Inflammatory macrophage treated with lipopolysaccharide for 1 hour (primary cell): ENCODE measurements at regions not wholly inside any gene's neighbourhood (a gene's known extent, or its start where the extent isn't known, plus 50 kb on each side); places are given as distances from the start of the nearest gene placed in this dataset.
"Not testable (repeated sequence)": the region's sequence is repeated elsewhere in the genome, so short reads cannot be mapped to it uniquely, and the experiment has no call there.

Source experiments
- DNase-seq, 2 donors: peaks; one replicate each; pipeline ENCODE4 v3.0.0-alpha.2; 2020 to 2022

GRCh38 chr21:10431995-10432394 lies 89.4 kb upstream of the TPTE start:
- not testable (repeated sequence) for DNase-seq

DNA sequence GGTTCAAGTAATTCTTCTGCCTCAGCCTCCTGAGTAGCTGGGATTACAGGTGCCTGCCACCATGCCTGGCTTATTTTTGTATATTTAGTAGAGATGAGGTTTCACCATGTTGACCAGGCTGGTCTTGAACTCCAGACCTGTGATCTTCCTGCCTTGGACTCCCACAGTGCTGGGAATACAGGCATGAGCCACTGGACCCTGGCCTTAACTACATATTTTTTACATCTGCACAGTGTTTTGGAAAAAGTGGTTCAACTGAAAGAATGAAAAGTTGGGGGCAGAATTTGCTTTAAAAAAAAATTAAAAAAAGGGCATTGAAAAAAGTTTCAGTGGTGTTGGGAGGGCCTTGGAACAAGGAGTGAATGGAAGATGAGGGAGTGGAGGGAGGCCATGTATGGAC lies 88.9 kb upstream of the TPTE start:
- DNase-seq = not testable (repeated sequence)

- DNase-seq = not testable (repeated sequence)
Observed at GRCh38 chr21:10437977-10438376, 83.4 kb upstream of the TPTE start.

GRCh38 chr21:10440639-10441038 lies 80.7 kb upstream of the TPTE start:
- not testable (repeated sequence) for DNase-seq

- DNase-seq = not testable (repeated sequence)
Observed at GRCh38 chr21:10442018-10442417, 79.4 kb upstream of the TPTE start.

DNA sequence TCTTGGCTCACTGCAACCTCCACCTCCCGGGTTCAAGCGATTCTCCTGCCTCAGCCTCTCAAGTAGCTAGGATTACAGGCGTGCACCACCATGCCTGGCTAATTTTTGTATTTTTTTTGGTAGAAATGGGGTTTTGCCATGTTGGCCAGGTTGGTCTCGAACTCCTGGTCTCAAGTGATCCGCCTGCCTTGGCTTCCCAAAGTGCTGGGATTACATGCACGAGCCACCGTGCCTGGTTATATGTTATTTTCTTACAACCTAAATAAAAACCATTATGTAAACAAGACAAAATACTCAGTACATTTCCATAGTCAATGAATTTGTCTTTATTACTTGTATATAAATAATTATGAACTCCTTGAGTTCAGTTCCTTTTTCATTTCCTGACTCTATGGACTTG lies 75.7 kb upstream of the TPTE start:
- DNase-seq = not testable (repeated sequence)

DNA sequence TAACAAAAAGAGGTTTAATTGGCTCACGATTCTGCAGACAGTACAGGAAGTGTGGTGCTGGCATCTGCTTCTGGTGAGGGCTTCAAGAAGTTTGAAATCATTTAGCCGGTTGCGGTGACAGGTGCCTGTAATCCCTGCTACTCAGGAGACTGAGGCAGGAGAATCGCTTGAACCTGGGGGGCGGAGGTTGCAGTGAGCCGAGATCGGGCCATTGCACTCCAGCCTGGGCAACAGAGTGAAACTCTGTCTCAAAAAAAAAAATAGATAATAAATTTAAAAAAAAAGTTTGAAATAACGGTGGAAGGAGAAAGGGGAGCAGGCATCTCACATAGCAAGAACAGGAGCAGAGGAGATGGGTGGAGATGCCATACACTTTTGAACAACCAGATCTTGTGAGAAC lies 71.9 kb upstream of the TPTE start:
- not testable (repeated sequence) for DNase-seq

GRCh38 chr21:10451274-10451673 lies 70.1 kb upstream of the TPTE start:
- DNase-seq = not testable (repeated sequence)

GRCh38 chr21:10457765-10458164 lies 63.6 kb upstream of the TPTE start:
- not testable (repeated sequence) for DNase-seq

- not testable (repeated sequence) for DNase-seq
Observed at GRCh38 chr21:10460957-10461356, 60.4 kb upstream of the TPTE start.

GRCh38 chr21:10461445-10461844 lies 59.9 kb upstream of the TPTE start:
- DNase-seq = not testable (repeated sequence)

GRCh38 chr21:10463156-10463555 lies 58.2 kb upstream of the TPTE start:
- no peak for DNase-seq

DNA sequence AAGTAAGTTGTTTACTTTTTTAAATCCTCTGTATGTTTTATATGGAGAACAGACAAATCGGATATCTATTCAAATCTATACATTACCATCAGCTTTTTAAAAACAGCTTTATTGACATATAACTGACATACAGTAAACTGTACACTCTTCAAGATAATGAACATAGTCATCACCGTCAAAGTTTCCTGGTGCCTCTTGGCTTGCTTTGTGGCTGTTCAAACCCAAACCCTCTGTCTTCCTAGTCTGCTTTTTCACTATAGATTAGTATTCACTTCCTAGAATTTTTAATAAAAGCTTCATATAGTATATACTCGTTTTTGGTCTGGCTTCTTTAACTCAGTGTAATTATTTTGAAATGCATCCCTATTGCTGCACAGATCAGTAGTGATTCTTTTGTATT lies 56.4 kb upstream of the TPTE start:
- no peak for DNase-seq

GRCh38 chr21:10465524-10466110 lies 55.8 kb upstream of the TPTE start:
- not testable (repeated sequence) for DNase-seq

GRCh38 chr21:10466200-10466599 lies 55.2 kb upstream of the TPTE start:
- no peak for DNase-seq
